Activated naive CD8-positive, alpha-beta T cell treated with anti-CD3 and anti-CD28 coated beads for 36 hours (primary cell): ENCODE measurements at regions not wholly inside any gene's neighbourhood (a gene's known extent, or its start where the extent isn't known, plus 50 kb on each side); places are given as distances from the start of the nearest gene placed in this dataset.
"Not testable (repeated sequence)": the region's sequence is repeated elsewhere in the genome, so short reads cannot be mapped to it uniquely, and the experiment has no call there.

Source experiments
- DNase-seq: peaks from one replicate; pipeline ENCODE4 v3.0.0; 2021
- H3K27ac Mint-ChIP-seq: one replicate; pipeline ENCODE4 v1.8.0; 2022; ENCODE audit warnings: mild to moderate bottlenecking, moderate library complexity, mixed read lengths
- H3K27me3 Mint-ChIP-seq: one replicate; pipeline ENCODE4 v1.8.0; 2022; ENCODE audit warnings: mild to moderate bottlenecking, mixed read lengths
- H3K36me3 Mint-ChIP-seq: one replicate; pipeline ENCODE4 v1.8.0; 2021; ENCODE audit warnings: mild to moderate bottlenecking, mixed read lengths
- H3K4me1 Mint-ChIP-seq: one replicate; pipeline ENCODE4 v1.8.0; 2021; ENCODE audit warnings: mixed read lengths
- H3K4me3 Mint-ChIP-seq: one replicate; pipeline ENCODE4 v1.8.0; 2022; ENCODE audit warnings: mild to moderate bottlenecking, moderate library complexity, mixed read lengths
- H3K9me3 Mint-ChIP-seq: one replicate; pipeline ENCODE4 v1.8.0; 2022; ENCODE audit warnings: mixed read lengths

- H3K27ac Mint-ChIP-seq = no peak overlapping the region
Measured at GRCh38 chr2:147288131-147288530, 556.7 kb upstream of the ACVR2A start.

GRCh38 chr2:147275943-147276342 lies 568.9 kb upstream of the ACVR2A start:
- H3K27ac Mint-ChIP-seq = no peak overlapping the region
- H3K4me1 Mint-ChIP-seq = no peaks in the 10 kb centered on the region
- no peaks in the 10 kb centered on the region for H3K36me3 Mint-ChIP-seq
- no peak for DNase-seq
- no peak overlapping the region for H3K4me3 Mint-ChIP-seq
- no peaks in the 10 kb centered on the region for H3K27me3 Mint-ChIP-seq
- no peaks in the 10 kb centered on the region for H3K9me3 Mint-ChIP-seq

More at GRCh38 chr2:147288131-147288530, 556.7 kb upstream of the ACVR2A start:
- no peaks in the 10 kb centered on the region for H3K36me3 Mint-ChIP-seq
- no peak overlapping the region for H3K4me3 Mint-ChIP-seq
- H3K27me3 Mint-ChIP-seq = no peaks in the 10 kb centered on the region
- H3K9me3 Mint-ChIP-seq = no peaks in the 10 kb centered on the region
- peaks cover 2% of the 10 kb centered on the region for H3K4me1 Mint-ChIP-seq
- no peak for DNase-seq

- peaks cover 12% of the 10 kb centered on the region for H3K9me3 Mint-ChIP-seq
- no peaks in the 10 kb centered on the region for H3K4me1 Mint-ChIP-seq
- no peaks in the 10 kb centered on the region for H3K27me3 Mint-ChIP-seq
- H3K27ac Mint-ChIP-seq = no peak overlapping the region
- DNase-seq = no peak
- H3K4me3 Mint-ChIP-seq = no peak overlapping the region
- no peaks in the 10 kb centered on the region for H3K36me3 Mint-ChIP-seq
Measured at GRCh38 chr2:147273628-147274027, 571.2 kb upstream of the ACVR2A start.

DNA sequence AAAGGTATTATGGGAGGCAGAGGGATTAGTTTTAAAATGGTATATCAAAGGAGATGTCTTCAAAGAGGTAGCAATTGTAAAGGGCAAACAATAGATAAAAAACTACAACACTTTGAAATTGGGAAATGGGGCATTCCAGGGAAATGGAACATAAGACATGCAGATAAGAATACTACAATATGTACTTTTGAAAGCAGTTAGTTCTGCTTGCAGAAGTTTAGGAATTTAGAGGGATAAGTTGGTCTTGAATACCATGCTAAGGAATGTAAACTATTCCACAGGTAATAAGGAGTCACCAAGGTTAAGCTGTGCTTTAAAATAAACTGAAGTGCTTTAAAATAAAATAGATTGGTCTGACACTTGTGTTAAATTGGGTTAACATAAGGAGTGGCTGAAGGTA lies 571.7 kb upstream of the ACVR2A start:
- Mint-ChIP-seq H3K4me1 (no peaks in the 10 kb centered on the region), H3K36me3 (no peaks in the 10 kb centered on the region), H3K4me3 (no peak overlapping the region)

DNA sequence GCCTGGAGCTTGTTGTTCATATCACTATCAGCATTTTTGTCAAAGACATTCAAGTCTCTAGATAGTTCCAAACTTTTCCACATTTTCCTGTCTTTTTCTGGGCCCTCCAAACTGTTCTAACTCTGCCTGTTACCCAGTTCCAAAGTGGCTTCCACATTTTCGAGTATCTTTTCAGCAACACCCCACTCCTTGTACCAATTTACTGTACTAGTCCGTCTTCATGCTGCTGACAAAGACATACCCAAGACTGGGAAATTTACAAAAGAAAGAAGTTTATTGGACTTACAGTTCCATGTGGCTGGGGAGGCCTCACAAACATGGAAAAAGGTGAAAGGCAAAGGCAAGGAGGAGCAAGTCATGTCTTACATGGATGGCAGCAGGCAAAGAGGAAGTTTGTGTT lies 575.2 kb upstream of the ACVR2A start:
- not testable (repeated sequence) for DNase-seq, H3K4me3 Mint-ChIP-seq, H3K36me3 Mint-ChIP-seq, H3K4me1 Mint-ChIP-seq, H3K27ac Mint-ChIP-seq, H3K27me3 Mint-ChIP-seq
- H3K9me3 Mint-ChIP-seq = peaks cover 19% of the 10 kb centered on the region

More for the DNA sequence above, 571.7 kb upstream of the ACVR2A start:
- no peak overlapping the region for H3K27ac Mint-ChIP-seq
- no peak for DNase-seq
- H3K9me3 Mint-ChIP-seq = peaks cover 13% of the 10 kb centered on the region
- H3K27me3 Mint-ChIP-seq = no peaks in the 10 kb centered on the region

DNA sequence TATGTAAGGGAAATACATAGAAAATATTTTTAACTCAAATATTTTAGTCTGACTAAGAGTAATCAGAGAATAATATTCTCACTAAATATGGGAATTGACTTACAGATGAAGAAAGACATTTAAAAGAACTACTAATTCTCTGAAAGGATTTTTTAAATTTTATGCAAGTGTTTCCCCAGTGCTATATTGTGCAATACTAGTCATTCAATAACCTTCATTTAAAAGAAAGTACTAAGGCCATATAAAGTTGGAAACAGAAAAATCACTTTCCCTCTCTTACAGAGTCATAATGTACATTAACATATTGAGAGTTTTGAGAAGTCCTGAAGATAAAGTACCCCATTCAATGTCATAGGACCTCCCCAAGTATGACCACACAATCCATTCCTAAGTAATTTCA lies 584.6 kb upstream of the ACVR2A start:
- Mint-ChIP-seq H3K4me1 (no peaks in the 10 kb centered on the region), H3K36me3 (no peaks in the 10 kb centered on the region), H3K9me3 (peaks cover 10% of the 10 kb centered on the region), H3K27ac (no peak overlapping the region), H3K4me3 (no peak overlapping the region), H3K27me3 (peaks cover 3% of the 10 kb centered on the region)
- DNase-seq = no peak

DNA sequence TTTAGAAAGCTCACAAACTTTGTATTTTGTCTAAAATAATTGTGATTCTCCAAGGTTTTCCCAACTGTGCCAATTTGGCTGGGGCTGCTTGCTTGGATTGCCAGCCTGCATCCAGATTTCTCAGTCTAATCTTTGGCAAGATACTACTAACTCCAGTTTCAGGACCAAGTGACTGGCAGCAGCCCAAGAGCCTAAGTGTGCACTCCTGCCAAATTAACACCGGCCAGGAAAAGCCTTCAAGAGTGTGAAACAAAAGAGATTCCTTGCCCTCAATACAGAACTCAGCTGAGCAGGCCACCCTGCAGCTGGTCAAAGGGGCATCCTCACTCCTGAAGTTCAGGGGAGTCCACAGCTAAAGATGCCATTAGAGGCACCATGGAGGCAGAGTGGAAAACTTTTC lies 589.0 kb upstream of the ACVR2A start:
- Mint-ChIP-seq H3K27ac (no peak overlapping the region), H3K36me3 (peaks cover 2% of the 10 kb centered on the region), H3K27me3 (peaks cover 3% of the 10 kb centered on the region), H3K4me1 (no peaks in the 10 kb centered on the region), H3K4me3 (no peak overlapping the region), H3K9me3 (peaks cover 4% of the 10 kb centered on the region)
- DNase-seq = no peak

DNA sequence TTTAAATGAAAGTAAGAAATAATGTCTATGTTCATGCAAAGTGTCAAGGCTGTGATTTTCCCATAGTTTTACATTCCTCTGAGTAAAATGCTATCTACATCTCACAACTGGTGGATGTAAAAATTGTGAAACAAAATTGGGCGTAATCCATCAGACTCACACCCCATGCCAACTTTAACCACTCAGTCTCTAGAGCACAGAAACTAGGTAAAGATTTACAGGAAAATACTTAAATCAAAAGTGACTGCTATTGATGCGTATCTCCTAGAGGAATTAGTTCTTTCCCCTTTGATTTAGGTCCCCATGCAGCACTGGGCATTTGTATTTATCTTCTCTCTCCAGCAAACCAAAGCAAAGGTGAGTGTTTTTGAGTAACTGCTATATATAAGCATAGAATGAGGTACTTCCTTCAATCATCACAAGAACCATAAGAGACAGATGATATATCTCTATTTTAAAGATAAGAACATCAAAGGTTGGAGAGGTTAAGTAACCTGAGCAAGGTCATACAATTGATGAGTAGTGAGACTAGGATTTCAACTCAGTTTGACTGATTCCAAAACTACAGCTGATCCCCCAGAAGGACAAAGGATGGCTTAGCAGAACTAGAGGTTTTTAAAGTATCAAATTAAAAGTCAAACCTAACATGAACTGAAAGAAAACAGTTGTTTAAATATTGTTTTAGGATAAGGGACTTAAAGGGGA lies 594.0 kb upstream of the ACVR2A start:
- H3K27me3 Mint-ChIP-seq = peaks cover under 1% of the 10 kb centered on the region
- no peak overlapping the region for H3K4me3 Mint-ChIP-seq
- H3K9me3 Mint-ChIP-seq = peaks cover 4% of the 10 kb centered on the region
- no peak overlapping the region for H3K27ac Mint-ChIP-seq
- no peaks in the 10 kb centered on the region for H3K4me1 Mint-ChIP-seq
- peaks cover 2% of the 10 kb centered on the region for H3K36me3 Mint-ChIP-seq
- DNase-seq = no peak

DNA sequence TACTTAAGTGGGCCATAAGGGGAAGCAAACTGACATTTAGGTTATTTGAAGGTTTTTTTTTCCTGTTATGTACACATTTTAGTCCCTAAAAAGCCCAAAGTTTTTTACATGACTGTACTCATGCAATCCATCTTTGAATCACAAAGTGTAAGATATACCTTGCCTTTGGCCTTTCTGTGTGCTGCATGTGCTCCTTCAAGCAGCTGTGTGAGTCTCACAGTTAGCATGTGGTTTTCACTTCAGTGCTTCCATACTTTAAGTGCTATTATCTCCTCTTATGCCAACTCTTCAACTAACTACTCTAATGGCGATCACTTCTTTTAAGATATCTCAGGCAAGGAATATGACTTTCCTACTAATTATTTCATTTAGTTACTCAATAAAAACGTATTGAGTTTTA lies 597.1 kb upstream of the ACVR2A start:
- Mint-ChIP-seq H3K4me3 (no peak overlapping the region), H3K36me3 (no peaks in the 10 kb centered on the region), H3K4me1 (no peaks in the 10 kb centered on the region), H3K9me3 (peaks cover under 1% of the 10 kb centered on the region), H3K27me3 (peaks cover 4% of the 10 kb centered on the region), H3K27ac (no peak overlapping the region)
- DNase-seq = no peak

DNA sequence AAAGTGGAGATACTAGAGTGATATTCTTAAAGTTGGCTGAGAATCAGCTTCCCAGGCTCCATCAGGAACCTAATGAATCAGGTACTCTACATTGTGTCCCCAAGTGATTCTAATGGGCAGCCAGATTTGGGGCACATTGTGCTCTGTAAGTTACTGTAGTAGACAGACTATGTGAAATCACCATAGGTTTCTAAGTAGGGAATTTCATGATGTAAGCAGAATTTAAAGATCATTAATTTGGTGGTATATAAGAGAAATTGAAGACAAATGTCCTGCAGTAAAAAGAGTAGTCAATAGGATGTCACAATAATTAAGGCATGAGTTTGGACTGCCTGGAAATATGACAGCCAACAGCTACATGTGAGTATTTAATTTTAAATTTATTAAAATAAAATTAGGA lies 602.4 kb upstream of the ACVR2A start:
- Mint-ChIP-seq H3K27me3 (peaks cover 4% of the 10 kb centered on the region), H3K4me3 (no peak overlapping the region), H3K36me3 (no peaks in the 10 kb centered on the region), H3K27ac (no peak overlapping the region), H3K4me1 (no peaks in the 10 kb centered on the region), H3K9me3 (peaks cover 2% of the 10 kb centered on the region)
- DNase-seq = no peak

GRCh38 chr2:147236601-147237000 lies 608.2 kb upstream of the ACVR2A start:
- Mint-ChIP-seq H3K4me1 (no peaks in the 10 kb centered on the region), H3K36me3 (no peaks in the 10 kb centered on the region), H3K27ac (no peak overlapping the region), H3K9me3 (peaks cover 2% of the 10 kb centered on the region), H3K27me3 (peaks cover 4% of the 10 kb centered on the region), H3K4me3 (no peak overlapping the region)
- no peak for DNase-seq

- no peaks in the 10 kb centered on the region for H3K4me1 Mint-ChIP-seq
- no peak overlapping the region for H3K4me3 Mint-ChIP-seq
- H3K27ac Mint-ChIP-seq = no peak overlapping the region
- H3K9me3 Mint-ChIP-seq = no peaks in the 10 kb centered on the region
- DNase-seq = no peak
- no peaks in the 10 kb centered on the region for H3K36me3 Mint-ChIP-seq
- H3K27me3 Mint-ChIP-seq = peaks cover 12% of the 10 kb centered on the region
Measured at GRCh38 chr2:147232225-147232669, 612.6 kb upstream of the ACVR2A start.

DNA sequence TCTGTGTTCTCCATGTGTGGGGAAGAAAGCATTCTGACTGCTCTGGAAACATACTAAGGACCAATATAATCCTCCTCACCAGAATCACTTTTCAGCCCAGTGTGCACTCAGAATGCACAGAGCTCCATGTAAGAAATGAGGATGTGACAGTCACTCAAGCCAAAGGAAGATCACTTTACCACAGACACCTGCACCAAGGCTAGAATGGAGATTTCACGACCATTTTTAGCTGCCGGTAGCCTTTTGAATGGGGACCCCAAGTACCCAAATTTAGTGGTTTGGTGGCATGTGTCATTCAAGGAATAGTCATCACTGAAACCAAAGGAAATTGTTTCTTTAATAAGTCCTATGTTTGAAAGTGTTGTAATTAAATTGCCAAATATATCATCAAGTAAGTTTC lies 613.2 kb upstream of the ACVR2A start:
- Mint-ChIP-seq H3K4me3 (no peak overlapping the region), H3K27ac (no peak overlapping the region), H3K4me1 (no peaks in the 10 kb centered on the region), H3K36me3 (no peaks in the 10 kb centered on the region), H3K27me3 (peaks cover 12% of the 10 kb centered on the region), H3K9me3 (no peaks in the 10 kb centered on the region)
- DNase-seq = no peak

- Mint-ChIP-seq H3K9me3 (no peaks in the 10 kb centered on the region), H3K4me1 (no peaks in the 10 kb centered on the region), H3K27ac (peak overlapping the region; percentile 59), H3K4me3 (no peak overlapping the region), H3K36me3 (no peaks in the 10 kb centered on the region), H3K27me3 (peaks cover 12% of the 10 kb centered on the region)
- DNase-seq = no peak
Measured at GRCh38 chr2:147231081-147231480, 613.7 kb upstream of the ACVR2A start.

GRCh38 chr2:147227313-147227712 lies 617.5 kb upstream of the ACVR2A start:
- Mint-ChIP-seq H3K4me3 (no peak overlapping the region), H3K36me3 (no peaks in the 10 kb centered on the region)

DNA sequence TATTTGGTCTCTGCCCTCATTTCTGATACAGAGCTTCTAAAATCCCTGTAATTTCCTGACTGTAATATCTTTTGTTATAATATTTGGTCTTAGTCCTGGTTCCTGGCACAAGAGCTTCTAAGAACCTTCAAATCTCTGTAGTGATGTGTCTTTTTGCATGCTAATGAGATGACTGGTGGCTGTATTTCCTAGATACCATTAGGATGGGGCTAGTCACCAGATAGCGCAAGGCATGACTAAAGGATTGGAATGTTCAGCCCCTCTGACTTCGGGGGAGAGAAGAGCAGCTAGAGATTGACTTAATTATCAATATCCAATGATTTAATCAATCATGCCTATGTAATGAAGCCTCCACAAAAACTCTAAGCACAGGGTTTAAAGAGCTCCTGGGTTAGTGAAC lies 620.8 kb upstream of the ACVR2A start:
- Mint-ChIP-seq H3K36me3 (no peaks in the 10 kb centered on the region), H3K27me3 (peaks cover 3% of the 10 kb centered on the region), H3K9me3 (peaks cover 4% of the 10 kb centered on the region), H3K4me1 (no peaks in the 10 kb centered on the region), H3K27ac (no peak overlapping the region), H3K4me3 (no peak overlapping the region)
- no peak for DNase-seq

More at GRCh38 chr2:147227313-147227712, 617.5 kb upstream of the ACVR2A start:
- H3K27ac Mint-ChIP-seq = no peak overlapping the region
- no peaks in the 10 kb centered on the region for H3K4me1 Mint-ChIP-seq
- no peak for DNase-seq
- no peaks in the 10 kb centered on the region for H3K9me3 Mint-ChIP-seq
- H3K27me3 Mint-ChIP-seq = peaks cover 8% of the 10 kb centered on the region
